HEK293 (cell line): ENCODE measurements at regions not wholly inside any gene's neighbourhood (a gene's known extent, or its start where the extent isn't known, plus 50 kb on each side); places are given as distances from the start of the nearest gene placed in this dataset.
A peak's percentile ranks its signal among the peaks of the same experiment; 100 is the strongest.

Source experiments
- CTCF ChIA-PET: fragments of 350-600 bp; formaldehyde crosslinking; extraction: SDS; loops from one replicate; lab custom pipeline; 2021; ENCODE audit warnings: antibody characterized with exemption; lab: Yijun Ruan, JAX
- POLR2A ChIA-PET: fragments of 300-600 bp; formaldehyde crosslinking; extraction: SDS; loops from one replicate; lab custom pipeline; 2020; ENCODE audit warnings: antibody characterized with exemption, inconsistent platforms; lab: Yijun Ruan, JAX
- H3K27ac ChIP-seq: fragments of 200-500 bp; sonication (Bioruptor generic); 2 replicates; pipeline ENCODE4 v1.5.1; 2014; ENCODE audit warnings: low read depth, low read length, control low read depth, inconsistent platforms; ENCODE audit errors: extremely low read depth
- H3K36me3 ChIP-seq, 2 experiments: fragments of 200-500 bp in 1 of 2; sonication (Bioruptor generic) in 1 of 2; 1 replicate in 1 of 2; 2 replicates in 1 of 2; pipeline ENCODE4 v1.5.1; 2014 to 2017; ENCODE audit warnings: inconsistent platforms in 2 of 2, low read length in 2 of 2; ENCODE audit not compliant: control insufficient read depth in 2 of 2, insufficient read depth in 1 of 2
- H3K4me1 ChIP-seq: fragments of 200-500 bp; sonication (Bioruptor generic); 2 replicates; pipeline ENCODE4 v1.5.1; 2014; ENCODE audit warnings: mild to moderate bottlenecking, low read length, inconsistent platforms; ENCODE audit not compliant: control insufficient read depth, insufficient read depth
- H3K4me3 ChIP-seq: 2 replicates; pipeline ENCODE4 v1.5.1; 2011; ENCODE audit warnings: low read depth, mild to moderate bottlenecking, control low read depth, low read length, moderate library complexity
- H3K9me3 ChIP-seq: fragments of 200-500 bp; sonication (Bioruptor generic); 2 replicates; pipeline ENCODE4 v1.5.1; 2014; ENCODE audit warnings: low read depth, low read length, inconsistent platforms; ENCODE audit not compliant: control insufficient read depth, insufficient read depth
- BCL11B ChIP-seq: fragments of 450-650 bp; formaldehyde crosslinking; IDR thresholded peaks from 2 replicates; pipeline ENCODE4 v1.5.1; 2016; ENCODE audit warnings: low read depth, missing biosample characterization, missing genetic modification characterization
- FEZF1 ChIP-seq: fragments of 450-650 bp; formaldehyde crosslinking; IDR thresholded peaks from 2 replicates; pipeline ENCODE4 v1.5.1; 2016; ENCODE audit warnings: missing biosample characterization, missing genetic modification characterization
- GLI2 ChIP-seq: fragments of 450-650 bp; formaldehyde crosslinking; IDR thresholded peaks from 2 replicates; pipeline ENCODE4; 2017; ENCODE audit warnings: missing biosample characterization, missing genetic modification characterization, low read depth, borderline replicate concordance
- GLI4 ChIP-seq: fragments of 450-650 bp; formaldehyde crosslinking; IDR thresholded peaks from 2 replicates; pipeline ENCODE4 v1.5.1; 2016; ENCODE audit warnings: missing biosample characterization, missing genetic modification characterization
- KLF1 ChIP-seq: fragments of 450-650 bp; formaldehyde crosslinking; IDR thresholded peaks from 2 replicates; pipeline ENCODE4 v1.5.1; 2016; ENCODE audit warnings: missing biosample characterization, missing genetic modification characterization
- MEIS1 ChIP-seq: sonication (generic); formaldehyde crosslinking; IDR thresholded peaks from 2 replicates; pipeline ENCODE4 v1.8.1; 2022; ENCODE audit warnings: missing genetic modification reagents, mild to moderate bottlenecking, borderline replicate concordance
- RBAK ChIP-seq: fragments of 450-650 bp; formaldehyde crosslinking; IDR thresholded peaks from 2 replicates; pipeline ENCODE4 v1.5.1; 2016; ENCODE audit warnings: missing biosample characterization, missing genetic modification characterization
- SCRT1 ChIP-seq: fragments of 450-650 bp; formaldehyde crosslinking; IDR thresholded peaks from 2 replicates; pipeline ENCODE4 v1.5.1; 2016; ENCODE audit warnings: missing biosample characterization, missing genetic modification characterization, borderline replicate concordance
- WT1 ChIP-seq: fragments of 450-650 bp; formaldehyde crosslinking; IDR thresholded peaks from 2 replicates; pipeline ENCODE4 v1.5.1; 2016; ENCODE audit warnings: missing biosample characterization, missing genetic modification characterization
- YY2 ChIP-seq: fragments of 450-650 bp; formaldehyde crosslinking; IDR thresholded peaks from 2 replicates; pipeline ENCODE4 v1.5.1; 2016; ENCODE audit warnings: missing biosample characterization, missing genetic modification characterization
- ZBTB1 ChIP-seq: fragments of 450-650 bp; formaldehyde crosslinking; IDR thresholded peaks from 2 replicates; pipeline ENCODE4 v1.5.1; 2016; ENCODE audit warnings: missing biosample characterization, missing genetic modification characterization
- ZNF175 ChIP-seq: fragments of 450-650 bp; formaldehyde crosslinking; IDR thresholded peaks from 2 replicates; pipeline ENCODE4 v1.5.1; 2016; ENCODE audit warnings: missing biosample characterization, missing genetic modification characterization
- ZNF239 ChIP-seq: fragments of 450-650 bp; formaldehyde crosslinking; IDR thresholded peaks from 2 replicates; pipeline ENCODE4 v1.5.1; 2016; ENCODE audit warnings: missing biosample characterization, missing genetic modification characterization
- ZNF404 ChIP-seq: fragments of 450-650 bp; formaldehyde crosslinking; IDR thresholded peaks from 2 replicates; pipeline ENCODE4 v1.5.1; 2017; ENCODE audit warnings: missing biosample characterization, missing genetic modification characterization
- ZNF48 ChIP-seq: fragments of 450-650 bp; formaldehyde crosslinking; IDR thresholded peaks from 2 replicates; pipeline ENCODE4 v1.5.1; 2016; ENCODE audit warnings: missing biosample characterization, missing genetic modification characterization
- ZNF626 ChIP-seq: fragments of 450-650 bp; sonication (Bioruptor Pico); formaldehyde crosslinking; IDR thresholded peaks from 2 replicates; pipeline ENCODE4 v1.5.1; 2018; ENCODE audit warnings: missing biosample characterization, missing genetic modification characterization, inconsistent platforms
- ZNF660 ChIP-seq: fragments of 450-650 bp; IDR thresholded peaks from 2 replicates; pipeline ENCODE4 v1.5.1; 2018; ENCODE audit warnings: missing biosample characterization, mild to moderate bottlenecking, missing genetic modification characterization
- ZNF677 ChIP-seq: fragments of 450-650 bp; IDR thresholded peaks from 2 replicates; pipeline ENCODE4 v1.5.0; 2018; ENCODE audit warnings: missing biosample characterization, mild to moderate bottlenecking, missing genetic modification characterization, moderate library complexity
- ZNF701 ChIP-seq: fragments of 450-650 bp; formaldehyde crosslinking; IDR thresholded peaks from 2 replicates; pipeline ENCODE4 v1.5.1; 2016; ENCODE audit warnings: missing biosample characterization, missing genetic modification characterization
- ZNF768 ChIP-seq: fragments of 450-650 bp; formaldehyde crosslinking; IDR thresholded peaks from 2 replicates; pipeline ENCODE4 v1.5.1; 2018; ENCODE audit warnings: missing biosample characterization, mild to moderate bottlenecking, missing genetic modification characterization
- ZSCAN16 ChIP-seq: fragments of 450-650 bp; formaldehyde crosslinking; IDR thresholded peaks from 2 replicates; pipeline ENCODE4 v1.5.1; 2016; ENCODE audit warnings: missing biosample characterization, missing genetic modification characterization
- TF ChIP-seq, protein P1 (sequence below): fragments of 450-650 bp; formaldehyde crosslinking; IDR thresholded peaks from 2 replicates; pipeline ENCODE4 v1.5.1; 2017; ENCODE audit warnings: missing biosample characterization, missing genetic modification characterization
- TF ChIP-seq, protein P2 (sequence below): fragments of 450-650 bp; formaldehyde crosslinking; IDR thresholded peaks from 2 replicates; pipeline ENCODE4 v1.5.1; 2016; ENCODE audit warnings: missing biosample characterization, missing genetic modification characterization, low read depth
- TF ChIP-seq, protein P3 (sequence below): fragments of 450-650 bp; formaldehyde crosslinking; IDR thresholded peaks from 2 replicates; pipeline ENCODE4 v1.5.1; 2016; ENCODE audit warnings: missing biosample characterization, missing genetic modification characterization
- TF ChIP-seq, protein P4 (sequence below): fragments of 450-650 bp; formaldehyde crosslinking; IDR thresholded peaks from 2 replicates; pipeline ENCODE4 v1.5.1; 2016; ENCODE audit warnings: missing biosample characterization, missing genetic modification characterization

DNA sequence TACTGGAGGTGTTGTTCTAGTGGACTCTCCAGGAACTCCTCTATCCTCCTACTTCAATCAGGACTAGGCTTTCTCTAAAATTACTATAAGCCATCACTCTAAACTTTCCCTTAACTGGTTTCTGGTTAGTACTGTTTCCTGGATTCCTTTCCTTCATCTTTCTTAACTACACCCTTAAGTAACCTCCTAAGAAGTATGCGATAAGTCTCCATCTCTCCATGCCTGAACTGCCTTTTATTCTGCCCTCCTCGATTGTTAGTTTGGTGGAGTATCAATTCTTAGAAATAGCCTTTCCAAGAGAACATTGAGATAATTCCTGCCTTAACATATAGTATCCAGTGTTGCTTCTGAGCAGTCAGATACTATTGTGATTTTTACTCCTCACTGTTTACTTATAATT lies 162.9 kb upstream of the PDE4B start:
- peaks cover 6% of the 10 kb centered on the region for H3K4me1 ChIP-seq
- TF ChIP-seq ZNF701 (tag by site-specific recombination) (no peak), ZNF404 (tag by site-specific recombination) (no peak)
- H3K27ac ChIP-seq, result no peak overlapping the region
- H3K36me3 ChIP-seq, result no peaks in the 10 kb centered on the region
- no peak overlapping the region for H3K4me3 ChIP-seq
- CTCF ChIA-PET, result no interaction called here
- POLR2A ChIA-PET, result no interaction called here
- no peaks in the 10 kb centered on the region for H3K9me3 ChIP-seq

DNA sequence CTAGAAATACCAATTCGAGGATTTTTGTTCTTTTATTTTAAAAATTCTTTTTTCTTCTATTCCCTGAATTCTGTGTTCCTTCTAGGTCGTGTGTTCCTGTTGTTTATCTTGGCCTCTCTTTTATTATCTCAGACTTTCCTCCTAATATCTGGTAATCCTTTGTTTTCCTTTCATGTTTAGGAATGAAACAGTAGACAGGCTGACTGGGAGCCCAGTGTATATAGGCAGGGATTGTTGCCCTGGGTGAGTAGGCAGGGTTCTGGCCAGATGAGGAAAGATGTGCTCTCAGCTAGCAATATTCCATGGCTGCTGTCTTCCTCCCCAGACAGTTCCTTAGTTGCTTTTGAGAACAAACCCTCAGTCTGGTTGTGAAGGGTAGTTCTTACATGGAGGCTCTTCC lies 161.8 kb upstream of the PDE4B start:
- Histone ChIP-seq H3K4me3 (no peak overlapping the region), H3K36me3 (no peaks in the 10 kb centered on the region), H3K9me3 (no peaks in the 10 kb centered on the region), H3K4me1 (peaks cover 6% of the 10 kb centered on the region), H3K27ac (no peak overlapping the region)
- CTCF ChIA-PET, result no interaction called here
- POLR2A ChIA-PET, result no interaction called here
- no peak for TF ChIP-seq FEZF1
- TF ChIP-seq RBAK, result no peak
- TF ChIP-seq, protein P1, sequence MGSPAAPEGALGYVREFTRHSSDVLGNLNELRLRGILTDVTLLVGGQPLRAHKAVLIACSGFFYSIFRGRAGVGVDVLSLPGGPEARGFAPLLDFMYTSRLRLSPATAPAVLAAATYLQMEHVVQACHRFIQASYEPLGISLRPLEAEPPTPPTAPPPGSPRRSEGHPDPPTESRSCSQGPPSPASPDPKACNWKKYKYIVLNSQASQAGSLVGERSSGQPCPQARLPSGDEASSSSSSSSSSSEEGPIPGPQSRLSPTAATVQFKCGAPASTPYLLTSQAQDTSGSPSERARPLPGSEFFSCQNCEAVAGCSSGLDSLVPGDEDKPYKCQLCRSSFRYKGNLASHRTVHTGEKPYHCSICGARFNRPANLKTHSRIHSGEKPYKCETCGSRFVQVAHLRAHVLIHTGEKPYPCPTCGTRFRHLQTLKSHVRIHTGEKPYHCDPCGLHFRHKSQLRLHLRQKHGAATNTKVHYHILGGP (tag by site-specific recombination), result peak; percentile 63; the same call in 1 of the 2 replicates
- peak; percentile 57 for TF ChIP-seq WT1 (tag by site-specific recombination)
- no peak for TF ChIP-seq ZNF677 (tag by site-specific recombination)
- TF ChIP-seq ZNF660 (tag by site-specific recombination), result no peak
- no peak for TF ChIP-seq ZNF768 (tag by site-specific recombination)
- TF ChIP-seq, protein P2, sequence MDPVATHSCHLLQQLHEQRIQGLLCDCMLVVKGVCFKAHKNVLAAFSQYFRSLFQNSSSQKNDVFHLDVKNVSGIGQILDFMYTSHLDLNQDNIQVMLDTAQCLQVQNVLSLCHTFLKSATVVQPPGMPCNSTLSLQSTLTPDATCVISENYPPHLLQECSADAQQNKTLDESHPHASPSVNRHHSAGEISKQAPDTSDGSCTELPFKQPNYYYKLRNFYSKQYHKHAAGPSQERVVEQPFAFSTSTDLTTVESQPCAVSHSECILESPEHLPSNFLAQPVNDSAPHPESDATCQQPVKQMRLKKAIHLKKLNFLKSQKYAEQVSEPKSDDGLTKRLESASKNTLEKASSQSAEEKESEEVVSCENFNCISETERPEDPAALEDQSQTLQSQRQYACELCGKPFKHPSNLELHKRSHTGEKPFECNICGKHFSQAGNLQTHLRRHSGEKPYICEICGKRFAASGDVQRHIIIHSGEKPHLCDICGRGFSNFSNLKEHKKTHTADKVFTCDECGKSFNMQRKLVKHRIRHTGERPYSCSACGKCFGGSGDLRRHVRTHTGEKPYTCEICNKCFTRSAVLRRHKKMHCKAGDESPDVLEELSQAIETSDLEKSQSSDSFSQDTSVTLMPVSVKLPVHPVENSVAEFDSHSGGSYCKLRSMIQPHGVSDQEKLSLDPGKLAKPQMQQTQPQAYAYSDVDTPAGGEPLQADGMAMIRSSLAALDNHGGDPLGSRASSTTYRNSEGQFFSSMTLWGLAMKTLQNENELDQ (tag by site-specific recombination), result no peak
- TF ChIP-seq ZNF175 (tag by site-specific recombination), result no peak
- TF ChIP-seq KLF1 (tag by site-specific recombination), result no peak
- TF ChIP-seq BCL11B (tag by site-specific recombination), result no peak
- TF ChIP-seq MEIS1 (CRISPR knock-in tag), result no peak
- TF ChIP-seq, protein P3, sequence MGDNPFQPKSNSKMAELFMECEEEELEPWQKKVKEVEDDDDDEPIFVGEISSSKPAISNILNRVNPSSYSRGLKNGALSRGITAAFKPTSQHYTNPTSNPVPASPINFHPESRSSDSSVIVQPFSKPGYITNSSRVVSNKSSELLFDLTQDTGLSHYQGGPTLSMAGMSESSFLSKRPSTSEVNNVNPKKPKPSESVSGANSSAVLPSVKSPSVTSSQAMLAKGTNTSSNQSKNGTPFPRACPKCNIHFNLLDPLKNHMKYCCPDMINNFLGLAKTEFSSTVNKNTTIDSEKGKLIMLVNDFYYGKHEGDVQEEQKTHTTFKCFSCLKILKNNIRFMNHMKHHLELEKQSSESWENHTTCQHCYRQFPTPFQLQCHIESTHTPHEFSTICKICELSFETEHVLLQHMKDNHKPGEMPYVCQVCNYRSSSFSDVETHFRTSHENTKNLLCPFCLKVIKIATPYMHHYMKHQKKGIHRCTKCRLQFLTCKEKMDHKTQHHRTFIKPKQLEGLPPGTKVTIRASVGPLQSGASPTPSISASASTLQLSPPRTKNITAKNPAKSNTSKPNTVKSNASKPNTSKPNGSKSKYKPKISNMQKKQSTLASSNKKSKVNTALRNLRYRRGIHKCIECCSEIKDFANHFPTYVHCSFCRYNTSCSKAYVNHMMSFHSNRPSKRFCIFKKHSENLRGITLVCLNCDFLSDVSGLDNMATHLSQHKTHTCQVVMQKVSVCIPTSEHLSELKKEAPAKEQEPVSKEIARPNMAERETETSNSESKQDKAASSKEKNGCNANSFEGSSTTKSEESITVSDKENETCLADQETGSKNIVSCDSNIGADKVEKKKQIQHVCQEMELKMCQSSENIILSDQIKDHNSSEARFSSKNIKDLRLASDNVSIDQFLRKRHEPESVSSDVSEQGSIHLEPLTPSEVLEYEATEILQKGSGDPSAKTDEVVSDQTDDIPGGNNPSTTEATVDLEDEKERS (tag by site-specific recombination), result no peak
- no peak for TF ChIP-seq ZNF239 (tag by site-specific recombination)

DNA sequence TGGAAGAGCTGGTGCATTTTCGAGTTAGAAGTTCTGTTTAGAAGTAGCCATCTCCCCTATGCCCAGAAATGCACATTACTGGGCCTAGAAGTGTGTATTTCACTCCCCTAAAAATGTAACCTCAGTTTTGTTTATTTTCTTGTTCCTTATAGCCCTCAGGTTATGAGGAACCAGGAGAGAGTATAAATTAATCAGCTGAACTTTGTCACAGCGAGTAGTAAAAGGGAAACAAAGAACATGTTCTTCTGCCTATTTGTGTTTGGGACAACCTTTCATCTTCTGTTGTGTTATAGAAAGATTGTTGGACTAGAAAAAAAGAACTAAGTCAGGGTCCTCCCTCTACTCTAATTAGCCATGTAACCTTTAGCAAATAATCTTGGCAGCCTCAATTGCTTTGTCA lies 160.5 kb upstream of the PDE4B start:
- ChIA-PET CTCF (interaction anchor here (0.6 to 0.9 kb wide), 2 partner anchors 10 to 412 kb away, joined by 3 read pairs; no protein-coding TSS in a partner anchor), POLR2A (no interaction called here)
- Histone ChIP-seq H3K36me3 (no peaks in the 10 kb centered on the region), H3K4me3 (no peak overlapping the region), H3K9me3 (no peaks in the 10 kb centered on the region), H3K27ac (no peak overlapping the region), H3K4me1 (peaks cover 6% of the 10 kb centered on the region)
- TF ChIP-seq KLF1 (tag by site-specific recombination) (no peak), FEZF1 (no peak), ZSCAN16 (tag by site-specific recombination) (no peak), ZNF48 (tag by site-specific recombination) (no peak), ZNF626 (tag by site-specific recombination) (no peak), ZBTB1 (tag by site-specific recombination) (no peak), SCRT1 (tag by site-specific recombination) (no peak), GLI2 (tag by site-specific recombination) (no peak), GLI4 (tag by site-specific recombination) (no peak), YY2 (tag by site-specific recombination) (no peak)
- TF ChIP-seq, protein P4, sequence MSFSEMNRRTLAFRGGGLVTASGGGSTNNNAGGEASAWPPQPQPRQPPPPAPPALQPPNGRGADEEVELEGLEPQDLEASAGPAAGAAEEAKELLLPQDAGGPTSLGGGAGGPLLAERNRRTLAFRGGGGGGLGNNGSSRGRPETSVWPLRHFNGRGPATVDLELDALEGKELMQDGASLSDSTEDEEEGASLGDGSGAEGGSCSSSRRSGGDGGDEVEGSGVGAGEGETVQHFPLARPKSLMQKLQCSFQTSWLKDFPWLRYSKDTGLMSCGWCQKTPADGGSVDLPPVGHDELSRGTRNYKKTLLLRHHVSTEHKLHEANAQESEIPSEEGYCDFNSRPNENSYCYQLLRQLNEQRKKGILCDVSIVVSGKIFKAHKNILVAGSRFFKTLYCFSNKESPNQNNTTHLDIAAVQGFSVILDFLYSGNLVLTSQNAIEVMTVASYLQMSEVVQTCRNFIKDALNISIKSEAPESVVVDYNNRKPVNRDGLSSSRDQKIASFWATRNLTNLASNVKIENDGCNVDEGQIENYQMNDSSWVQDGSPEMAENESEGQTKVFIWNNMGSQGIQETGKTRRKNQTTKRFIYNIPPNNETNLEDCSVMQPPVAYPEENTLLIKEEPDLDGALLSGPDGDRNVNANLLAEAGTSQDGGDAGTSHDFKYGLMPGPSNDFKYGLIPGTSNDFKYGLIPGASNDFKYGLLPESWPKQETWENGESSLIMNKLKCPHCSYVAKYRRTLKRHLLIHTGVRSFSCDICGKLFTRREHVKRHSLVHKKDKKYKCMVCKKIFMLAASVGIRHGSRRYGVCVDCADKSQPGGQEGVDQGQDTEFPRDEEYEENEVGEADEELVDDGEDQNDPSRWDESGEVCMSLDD (tag by site-specific recombination), result no peak
